Adrenal gland (tissue), 9 donors: ENCODE measurements at regions not wholly inside any gene's neighbourhood (a gene's known extent, or its start where the extent isn't known, plus 50 kb on each side); places are given as distances from the start of the nearest gene placed in this dataset.
"Not testable (repeated sequence)": the region's sequence is repeated elsewhere in the genome, so short reads cannot be mapped to it uniquely, and the experiment has no call there.

Experiments
- DNase-seq, 7 donors: peaks; one replicate each; pipeline ENCODE4 v3.0.0-alpha.2; 2019 to 2020
- H3K27ac ChIP-seq, 5 donors: fragments of 200-600 bp; sonication (generic) in 4 of 5; 1 replicate in 3 of 5; 2 replicates in 2 of 5; pipeline versions ENCODE4 v1.5.1 to v1.8.0; 2016 to 2020; ENCODE audit warnings: mild to moderate bottlenecking in 1 of 5
- H3K27me3 ChIP-seq: fragments of 200-600 bp; 2 replicates; pipeline ENCODE4 v1.8.0; 2021
- H3K36me3 ChIP-seq, 2 donors: fragments of 200-600 bp; replicated peaks in 1 of 2; 1 replicate in 1 of 2; 2 replicates in 1 of 2; pipeline versions ENCODE4 v1.5.1 to v1.8.0; 2018 to 2022
- H3K4me1 ChIP-seq, 2 donors: fragments of 200-600 bp; replicated peaks in 1 of 2; 1 replicate in 1 of 2; 2 replicates in 1 of 2; pipeline versions ENCODE4 v1.5.1 to v1.8.0; 2018 to 2021
- H3K4me3 ChIP-seq, 4 donors: fragments of 200-600 bp; sonication (generic) in 3 of 4; one replicate each; pipeline ENCODE4 v1.5.1; 2016 to 2018
- H3K9me3 ChIP-seq, 3 donors: fragments of 200-600 bp; sonication (generic) in 1 of 3; replicated peaks in 1 of 3; 1 replicate in 2 of 3; 2 replicates in 1 of 3; pipeline versions ENCODE4 v1.5.1 to v1.8.0; 2016 to 2021
- POLR2A ChIP-seq, 2 donors: fragments of 450-650 bp; IDR thresholded peaks; one replicate each; pipeline ENCODE4 v1.6.1; 2017; ENCODE audit warnings: antibody characterized with exemption in 2 of 2, mild to moderate bottlenecking in 2 of 2, moderate library complexity in 1 of 2
- WGBS, 4 donors: extraction: QIAGEN DNeasy Blood & Tissue Kit in 2 of 4; methylation state at CpG; one replicate each; pipeline versions ENCODE4 v1.1.5 to v1.1.7; 2013 to 2017; 5-methylcytosine and 5-hydroxymethylcytosine counted together
- intact Hi-C, 2 donors: fragments of 100-400 bp; cut with DNase I; formaldehyde crosslinking; loops; one replicate each; pipeline versions ENCODE4 v1.14.1 to v1.15.0; 2022 to 2023
- TF ChIP-seq, protein P1 (sequence below), 6 experiments: fragments of 450-650 bp in 4 of 6; fragments of 200-600 bp in 2 of 6; sonication (generic) in 1 of 6; IDR thresholded peaks; 1 replicate in 5 of 6; 2 replicates in 1 of 6; pipeline versions ENCODE4 v1.5.1 to v1.8.0; 2016 to 2021; ENCODE audit warnings: antibody characterized with exemption in 6 of 6, mild to moderate bottlenecking in 2 of 6, moderate library complexity in 1 of 6
- donor health status: healthy with polysubstance abuse.
- donor health status: Bipolar disorder and iron deficiency.
- donor health status: DM: yes; HTN: yes; CAD: no.
- donor health status: DM: no; HTN: no; CAD: no.
- donor health status: DM: no; HTN: no; CAD: no.

DNA sequence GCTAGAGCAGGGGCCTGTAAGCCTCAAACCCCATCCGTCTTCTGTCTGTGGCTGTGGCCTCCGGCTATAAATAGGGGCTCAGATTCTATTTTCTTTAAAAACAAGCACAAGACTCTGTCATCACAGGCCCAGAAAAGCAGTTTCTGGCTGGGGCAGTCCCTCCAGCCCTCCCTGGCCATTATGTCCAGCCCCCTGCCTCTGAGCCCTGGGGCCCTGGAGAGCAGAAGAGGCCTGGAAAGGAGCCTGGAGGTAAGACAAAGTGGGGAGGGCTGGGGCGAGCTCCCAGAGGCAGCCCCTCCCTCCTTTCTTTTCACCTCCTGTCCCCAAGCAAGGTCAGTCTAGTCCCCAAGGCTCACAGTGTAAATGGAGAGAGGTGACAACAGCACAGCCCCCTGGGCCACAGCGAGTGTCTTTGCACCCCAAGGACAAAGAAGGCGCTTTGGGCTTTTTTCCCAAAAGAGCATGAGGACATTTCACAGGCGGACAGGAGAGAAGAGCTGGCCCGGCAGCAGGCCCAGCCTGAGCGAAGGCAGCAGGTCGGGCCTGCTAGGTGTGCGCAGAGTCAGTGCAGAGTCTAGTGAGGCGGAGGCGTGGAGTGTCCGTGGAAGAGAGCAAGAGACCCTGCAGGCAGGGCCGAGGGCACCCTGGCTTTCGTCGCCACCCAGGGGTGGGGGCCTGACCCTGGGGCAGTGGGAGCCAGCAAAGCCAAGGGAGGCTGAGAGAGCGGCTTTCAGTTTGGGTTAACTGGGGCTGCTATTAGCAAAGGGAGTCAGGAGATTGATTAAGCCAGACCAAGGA lies 188.3 kb downstream of the TBC1D2B start:
- DNase-seq = peak in 1 of 7 donors; percentile 16
- Histone ChIP-seq H3K27me3 (no peaks in the 10 kb centered on the region), H3K4me1 (no peaks in the 10 kb centered on the region), H3K27ac (no peak overlapping the region), H3K36me3 (no peaks in the 10 kb centered on the region), H3K4me3 (no peak overlapping the region), H3K9me3 (no peaks in the 10 kb centered on the region)
- 81 to 88% (median 86%) methylated on average over 15 to 17 of the region's 17 CpGs for WGBS, 4 donors
- no peak for TF ChIP-seq POLR2A (IDR thresholded peaks at IDR 0.05)
- TF ChIP-seq, protein P1, sequence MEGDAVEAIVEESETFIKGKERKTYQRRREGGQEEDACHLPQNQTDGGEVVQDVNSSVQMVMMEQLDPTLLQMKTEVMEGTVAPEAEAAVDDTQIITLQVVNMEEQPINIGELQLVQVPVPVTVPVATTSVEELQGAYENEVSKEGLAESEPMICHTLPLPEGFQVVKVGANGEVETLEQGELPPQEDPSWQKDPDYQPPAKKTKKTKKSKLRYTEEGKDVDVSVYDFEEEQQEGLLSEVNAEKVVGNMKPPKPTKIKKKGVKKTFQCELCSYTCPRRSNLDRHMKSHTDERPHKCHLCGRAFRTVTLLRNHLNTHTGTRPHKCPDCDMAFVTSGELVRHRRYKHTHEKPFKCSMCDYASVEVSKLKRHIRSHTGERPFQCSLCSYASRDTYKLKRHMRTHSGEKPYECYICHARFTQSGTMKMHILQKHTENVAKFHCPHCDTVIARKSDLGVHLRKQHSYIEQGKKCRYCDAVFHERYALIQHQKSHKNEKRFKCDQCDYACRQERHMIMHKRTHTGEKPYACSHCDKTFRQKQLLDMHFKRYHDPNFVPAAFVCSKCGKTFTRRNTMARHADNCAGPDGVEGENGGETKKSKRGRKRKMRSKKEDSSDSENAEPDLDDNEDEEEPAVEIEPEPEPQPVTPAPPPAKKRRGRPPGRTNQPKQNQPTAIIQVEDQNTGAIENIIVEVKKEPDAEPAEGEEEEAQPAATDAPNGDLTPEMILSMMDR (IDR thresholded peaks at IDR 0.05) = no peak
- intact Hi-C loops = no loop called here

DNA sequence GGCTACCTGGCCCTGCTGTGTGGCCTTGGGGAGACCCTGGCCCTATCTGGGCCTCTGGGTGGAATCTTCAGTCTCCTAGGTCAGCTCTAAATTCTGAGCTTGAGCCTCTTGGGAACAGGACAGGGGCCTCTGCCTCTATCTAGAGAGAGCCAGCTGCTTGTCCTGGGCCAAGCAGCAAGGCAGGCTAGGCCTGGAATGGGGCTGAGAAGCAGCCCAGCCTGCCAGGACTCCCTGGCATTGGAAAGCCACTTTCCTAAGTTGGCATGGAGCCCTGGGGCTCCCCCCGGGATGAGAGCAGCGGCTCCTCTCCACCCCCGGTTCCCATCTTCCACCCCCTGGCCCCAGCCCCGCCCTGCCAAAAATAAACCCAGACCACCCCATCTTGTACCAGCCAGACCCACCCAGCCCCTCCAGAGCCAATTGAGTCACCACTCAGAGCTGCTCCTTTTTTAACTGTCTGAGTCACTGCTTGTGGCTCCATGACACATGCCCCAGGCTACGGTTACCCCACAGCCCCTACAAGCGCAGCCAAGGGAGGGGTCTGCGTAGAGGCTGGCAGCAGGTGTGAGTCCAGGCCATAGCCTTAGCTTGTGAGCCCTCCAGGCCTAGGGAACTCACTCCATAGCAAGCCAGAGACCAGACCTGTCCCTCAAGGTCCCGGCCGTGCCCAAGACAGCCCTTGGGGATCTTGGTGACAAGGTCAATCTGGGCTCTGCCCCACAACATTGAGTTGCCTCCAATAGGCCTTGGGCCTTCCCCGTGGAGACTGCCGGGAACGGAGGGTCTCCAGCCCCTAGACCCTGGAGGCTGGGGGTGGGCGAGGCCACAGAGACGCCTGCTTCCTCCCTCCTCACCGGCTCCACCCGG lies 189.7 kb downstream of the TBC1D2B start:
- intact Hi-C loops, DNase-seq, H3K27me3 ChIP-seq, H3K4me1 ChIP-seq, H3K36me3 ChIP-seq, H3K4me3 ChIP-seq, H3K9me3 ChIP-seq: not testable (repeated sequence)
- WGBS, 4 donors = 43 to 67% (median 55%) methylated on average over 3 to 11 of the region's 16 CpGs; no CpG with 5 or more reads in 1 of the 4 donors
- peak overlapping the region in 1 of 5 donors; percentile 34 for H3K27ac ChIP-seq

DNA sequence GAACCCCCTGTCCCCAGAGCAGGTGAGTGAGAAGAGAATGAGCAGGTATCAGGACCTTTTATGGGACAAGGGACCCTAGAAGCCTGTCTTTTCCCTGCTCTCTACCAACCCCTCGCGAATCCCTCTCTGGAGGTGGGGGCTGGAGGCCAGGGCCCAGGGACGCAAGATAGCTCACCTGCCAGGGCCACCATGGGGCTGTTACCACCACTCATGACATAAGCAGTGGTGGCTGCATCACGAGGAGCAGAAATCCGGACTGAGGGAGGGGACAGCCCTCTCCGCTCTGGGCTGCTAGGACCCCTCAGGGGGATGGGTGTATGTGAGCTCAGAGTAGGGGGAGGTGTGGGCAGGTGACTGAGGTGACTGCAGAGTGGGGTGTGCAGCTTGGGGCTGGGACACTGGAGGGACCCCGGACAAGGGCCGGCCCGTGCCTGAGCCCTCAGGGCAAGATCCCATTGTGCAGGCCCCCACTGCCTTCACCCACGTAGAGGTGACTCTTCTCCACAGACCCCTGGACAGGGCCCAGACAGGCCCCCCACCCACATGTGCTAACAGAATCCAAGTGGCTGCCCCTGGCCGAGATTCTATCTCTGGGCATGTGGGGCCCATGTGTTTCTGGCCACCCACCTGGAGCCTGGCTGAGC lies 190.6 kb downstream of the TBC1D2B start:
- TF ChIP-seq, protein P1 (IDR thresholded peaks at IDR 0.05) = no peak
- no peak for TF ChIP-seq POLR2A (IDR thresholded peaks at IDR 0.05)
- H3K27me3 ChIP-seq = no peaks in the 10 kb centered on the region
- H3K36me3 ChIP-seq = no peaks in the 10 kb centered on the region
- H3K9me3 ChIP-seq = no peaks in the 10 kb centered on the region
- DNase-seq = no peak
- WGBS, 4 donors = 83 to 92% (median 91%) methylated on average over 1 to 11 of the region's 11 CpGs
- H3K4me3 ChIP-seq = no peak overlapping the region
- intact Hi-C loops = no loop called here
- H3K27ac ChIP-seq = peak overlapping the region in 1 of 5 donors; percentile 34
- no peaks in the 10 kb centered on the region for H3K4me1 ChIP-seq

DNA sequence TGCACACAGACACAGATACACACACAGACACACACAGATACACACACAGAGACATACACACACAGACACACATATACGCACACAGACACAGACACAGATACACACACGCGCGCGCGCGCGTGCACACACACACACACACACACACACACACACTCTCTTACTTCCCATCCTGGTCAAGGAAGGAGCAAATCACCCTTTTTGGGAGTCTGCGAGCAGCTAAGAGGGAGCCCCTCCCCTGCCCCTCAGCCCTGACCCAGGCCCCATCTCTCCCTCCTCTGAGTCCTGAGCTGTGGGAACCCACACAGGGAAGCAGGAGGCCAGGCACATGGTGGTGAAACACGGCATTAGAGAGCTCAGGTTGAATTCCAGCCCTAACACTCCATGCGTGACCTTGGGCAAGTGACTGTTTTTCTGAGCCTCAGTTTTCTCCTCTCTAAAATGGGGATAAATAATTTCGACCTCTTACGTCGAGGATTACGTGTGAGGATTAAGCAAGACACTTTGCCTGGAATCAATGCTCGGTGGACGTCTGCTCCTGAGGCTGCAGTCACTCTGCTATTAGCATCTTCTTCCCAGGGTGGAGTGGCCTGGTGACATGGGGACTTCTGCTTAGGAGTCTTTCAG lies 191.5 kb downstream of the TBC1D2B start:
- 84 to 95% (median 94%) methylated on average over 16 to 17 of the region's 17 CpGs for WGBS, 4 donors
- H3K27me3 ChIP-seq, H3K4me3 ChIP-seq, H3K4me1 ChIP-seq, H3K27ac ChIP-seq, H3K36me3 ChIP-seq, H3K9me3 ChIP-seq, DNase-seq, intact Hi-C loops: not testable (repeated sequence)

DNA sequence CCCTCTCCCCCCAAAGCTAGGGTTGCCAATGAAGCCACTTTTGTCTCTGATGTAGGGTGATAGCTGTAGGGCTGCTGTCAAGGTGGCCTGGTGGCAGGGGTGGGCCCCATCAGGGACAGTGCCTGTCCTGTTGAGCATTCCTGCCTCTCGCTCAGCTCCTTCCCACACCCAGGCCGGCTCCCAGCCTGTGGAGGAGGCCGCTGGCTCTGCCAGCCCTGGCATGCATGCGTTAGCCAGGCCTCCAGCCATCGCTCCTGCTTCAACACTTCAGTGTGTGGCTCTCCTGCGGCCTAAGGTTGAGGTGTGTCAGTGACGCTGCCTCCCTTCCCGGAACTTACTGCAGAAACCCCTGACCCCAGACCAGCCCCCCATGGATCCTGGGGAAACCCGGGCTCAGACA lies 194.5 kb downstream of the TBC1D2B start:
- H3K27ac ChIP-seq, H3K27me3 ChIP-seq, H3K36me3 ChIP-seq, H3K4me3 ChIP-seq, H3K9me3 ChIP-seq, intact Hi-C loops, H3K4me1 ChIP-seq, DNase-seq: not testable (repeated sequence)
- no CpG with 5 or more reads among the region's 9 CpGs for WGBS, 4 donors
